ENCODE measurements at regions not wholly inside any gene's neighbourhood (a gene's known extent, or its start where the extent isn't known, plus 50 kb on each side); places are given as distances from the start of the nearest gene placed in this dataset.

DNA sequence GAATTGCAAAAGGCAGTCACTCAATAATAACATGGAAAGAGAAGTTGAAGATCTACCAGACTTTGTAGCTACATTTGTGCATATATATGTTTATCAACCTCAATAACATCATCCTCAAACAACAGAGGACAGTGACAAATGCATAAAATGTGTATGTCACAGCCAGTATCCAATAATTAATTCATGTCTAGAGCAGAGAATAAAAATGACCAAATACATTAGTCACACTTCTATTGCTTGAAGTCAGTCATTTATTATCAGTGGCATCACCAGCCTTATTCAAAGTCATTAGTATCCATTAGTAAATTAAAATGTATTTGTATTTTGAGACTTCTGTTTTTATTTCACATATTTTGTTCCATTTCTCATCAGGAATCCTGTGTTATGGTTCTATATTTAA, 852.8 kb downstream of the XPNPEP1 start:
- TF ChIP-seq, protein P1, sequence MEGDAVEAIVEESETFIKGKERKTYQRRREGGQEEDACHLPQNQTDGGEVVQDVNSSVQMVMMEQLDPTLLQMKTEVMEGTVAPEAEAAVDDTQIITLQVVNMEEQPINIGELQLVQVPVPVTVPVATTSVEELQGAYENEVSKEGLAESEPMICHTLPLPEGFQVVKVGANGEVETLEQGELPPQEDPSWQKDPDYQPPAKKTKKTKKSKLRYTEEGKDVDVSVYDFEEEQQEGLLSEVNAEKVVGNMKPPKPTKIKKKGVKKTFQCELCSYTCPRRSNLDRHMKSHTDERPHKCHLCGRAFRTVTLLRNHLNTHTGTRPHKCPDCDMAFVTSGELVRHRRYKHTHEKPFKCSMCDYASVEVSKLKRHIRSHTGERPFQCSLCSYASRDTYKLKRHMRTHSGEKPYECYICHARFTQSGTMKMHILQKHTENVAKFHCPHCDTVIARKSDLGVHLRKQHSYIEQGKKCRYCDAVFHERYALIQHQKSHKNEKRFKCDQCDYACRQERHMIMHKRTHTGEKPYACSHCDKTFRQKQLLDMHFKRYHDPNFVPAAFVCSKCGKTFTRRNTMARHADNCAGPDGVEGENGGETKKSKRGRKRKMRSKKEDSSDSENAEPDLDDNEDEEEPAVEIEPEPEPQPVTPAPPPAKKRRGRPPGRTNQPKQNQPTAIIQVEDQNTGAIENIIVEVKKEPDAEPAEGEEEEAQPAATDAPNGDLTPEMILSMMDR (conservative IDR thresholded peaks at IDR 0.05; ENCODE audit: low read length) = no peak
- TF ChIP-seq EZH2phosphoT487 (IDR thresholded peaks at IDR 0.05; ENCODE audit: borderline replicate concordance, low read depth, low read length) = no peak

Data from OCI-LY7 (cell line).